NCI-H2107 treated with DMSO at 0.1 percent for 48 hours (cell line): ENCODE measurements at regions not wholly inside any gene's neighbourhood (a gene's known extent, or its start where the extent isn't known, plus 50 kb on each side); places are given as distances from the start of the nearest gene placed in this dataset.
"Not testable (repeated sequence)": the region's sequence is repeated elsewhere in the genome, so short reads cannot be mapped to it uniquely, and the experiment has no call there.

Experiments used
- DNase-seq: peaks from one replicate; lab custom pipeline; 2025; ENCODE audit not compliant: unreplicated experiment; lab: John Stamatoyannopoulos, UW

GRCh38 chr10:22467393-22467792, 122.1 kb downstream of the SPAG6 start:
- not testable (repeated sequence) for DNase-seq

- DNase-seq, result no peak
Observed at GRCh38 chr10:22468570-22469320, 123.4 kb downstream of the SPAG6 start.

GRCh38 chr10:22473044-22473443, 127.7 kb downstream of the SPAG6 start:
- no peak for DNase-seq

GRCh38 chr10:22473459-22473858, 128.2 kb downstream of the SPAG6 start:
- no peak for DNase-seq

GRCh38 chr10:22475651-22476600, 130.6 kb downstream of the SPAG6 start:
- no peak for DNase-seq

GRCh38 chr10:22476601-22477321, 131.5 kb downstream of the SPAG6 start:
- DNase-seq, result no peak

GRCh38 chr10:22477334-22478287, 132.3 kb downstream of the SPAG6 start:
- DNase-seq, result no peak

- DNase-seq, result no peak
Observed at GRCh38 chr10:22478555-22479334, 133.4 kb downstream of the SPAG6 start.

GRCh38 chr10:22479419-22479818, 134.1 kb downstream of the SPAG6 start:
- no peak for DNase-seq

GRCh38 chr10:22481106-22481505, 135.8 kb downstream of the SPAG6 start:
- DNase-seq, result no peak

- peak; percentile 3 for DNase-seq
Observed at GRCh38 chr10:22481687-22482539, 136.6 kb downstream of the SPAG6 start.

GRCh38 chr10:22483132-22483531, 137.8 kb downstream of the SPAG6 start:
- DNase-seq, result no peak
